ENCODE measurements at regions not wholly inside any gene's neighbourhood (a gene's known extent, or its start where the extent isn't known, plus 50 kb on each side); places are given as distances from the start of the nearest gene placed in this dataset.

GRCh38 chr1:116257836-116258235 lies 115.2 kb upstream of the ATP1A1 start:
- Histone ChIP-seq H3K4me3 (no peak overlapping the region), H3K27ac (no peak overlapping the region), H3K27me3 (no peaks in the 10 kb centered on the region), H3K36me3 (no peaks in the 10 kb centered on the region), H3K4me1 (no peaks in the 10 kb centered on the region), H3K9me3 (no peaks in the 10 kb centered on the region)
- intact Hi-C loops (cut with DNase I; ENCODE audit: low total_unique reads) = no loop called here
- DNase-seq (ENCODE audit: low spot score in 2 of 2) = no peak
- TF ChIP-seq CTCF (IDR thresholded peaks at IDR 0.05) (no peak), POLR2AphosphoS5 (IDR thresholded peaks at IDR 0.05) (no peak), POLR2A (IDR thresholded peaks at IDR 0.05) (no peak)

GRCh38 chr1:116258668-116259419 lies 114.2 kb upstream of the ATP1A1 start:
- DNase-seq (ENCODE audit: low spot score in 2 of 2) = no peak
- TF ChIP-seq POLR2AphosphoS5 (IDR thresholded peaks at IDR 0.05) = no peak
- TF ChIP-seq POLR2A (IDR thresholded peaks at IDR 0.05) = no peak
- no peak for TF ChIP-seq CTCF (IDR thresholded peaks at IDR 0.05)
- no peaks in the 10 kb centered on the region for H3K9me3 ChIP-seq
- no peaks in the 10 kb centered on the region for H3K27me3 ChIP-seq
- H3K36me3 ChIP-seq = no peaks in the 10 kb centered on the region
- no peak overlapping the region for H3K27ac ChIP-seq
- no peaks in the 10 kb centered on the region for H3K4me1 ChIP-seq
- no peak overlapping the region for H3K4me3 ChIP-seq
- intact Hi-C loops (cut with DNase I; ENCODE audit: low total_unique reads) = no loop called here

- no peak for DNase-seq (ENCODE audit: low spot score in 2 of 2)
- intact Hi-C loops (cut with DNase I; ENCODE audit: low total_unique reads) = no loop called here
- Histone ChIP-seq H3K9me3 (no peaks in the 10 kb centered on the region), H3K27me3 (no peaks in the 10 kb centered on the region), H3K4me1 (no peaks in the 10 kb centered on the region), H3K36me3 (no peaks in the 10 kb centered on the region), H3K4me3 (no peak overlapping the region), H3K27ac (no peak overlapping the region)
- TF ChIP-seq POLR2A (IDR thresholded peaks at IDR 0.05) (no peak), CTCF (IDR thresholded peaks at IDR 0.05) (no peak), POLR2AphosphoS5 (IDR thresholded peaks at IDR 0.05) (no peak)
Observed at GRCh38 chr1:116259663-116260062, 113.4 kb upstream of the ATP1A1 start.

GRCh38 chr1:116260115-116260514 lies 112.9 kb upstream of the ATP1A1 start:
- H3K4me1 ChIP-seq = no peaks in the 10 kb centered on the region

More at GRCh38 chr1:116260115-116260514, 112.9 kb upstream of the ATP1A1 start:
- no peaks in the 10 kb centered on the region for H3K27me3 ChIP-seq
- no peak for TF ChIP-seq POLR2A (IDR thresholded peaks at IDR 0.05)
- no peak for TF ChIP-seq CTCF (IDR thresholded peaks at IDR 0.05)
- TF ChIP-seq POLR2AphosphoS5 (IDR thresholded peaks at IDR 0.05) = no peak
- H3K36me3 ChIP-seq = no peaks in the 10 kb centered on the region
- intact Hi-C loops (cut with DNase I; ENCODE audit: low total_unique reads) = no loop called here
- no peak for DNase-seq (ENCODE audit: low spot score in 2 of 2)
- no peak overlapping the region for H3K27ac ChIP-seq
- H3K4me3 ChIP-seq = no peak overlapping the region
- no peaks in the 10 kb centered on the region for H3K9me3 ChIP-seq

Data from breast epithelium (tissue), 4 donors.